OCI-LY1 (cell line): ENCODE measurements at regions not wholly inside any gene's neighbourhood (a gene's known extent, or its start where the extent isn't known, plus 50 kb on each side); places are given as distances from the start of the nearest gene placed in this dataset.

Source experiments
- H2AFZ ChIP-seq: fragments of 200-600 bp; sonication (generic), shearing (Covaris generic); 2 replicates; pipeline ENCODE4 v1.6.0; 2014; ENCODE audit warnings: antibody characterized with exemption, mild to moderate bottlenecking, low read length
- H3F3A ChIP-seq: fragments of 200-600 bp; sonication (generic), shearing (Covaris generic); 2 replicates; pipeline ENCODE4 v1.6.0; 2014; ENCODE audit warnings: mild to moderate bottlenecking, antibody characterized with exemption, low read length, moderate library complexity; ENCODE audit not compliant: insufficient read depth
- H3K27ac ChIP-seq: fragments of 200-600 bp; sonication (generic); 2 replicates; pipeline ENCODE4 v1.5.1; 2014; ENCODE audit warnings: low read length, mixed run types, mild to moderate bottlenecking, low read depth; ENCODE audit not compliant: poor library complexity, severe bottlenecking
- H3K27me3 ChIP-seq: fragments of 200-600 bp; sonication (generic); 2 replicates; pipeline ENCODE4 v1.6.0; 2014; ENCODE audit warnings: antibody characterized with exemption, mild to moderate bottlenecking, low read length, moderate library complexity; ENCODE audit not compliant: insufficient read depth
- H3K36me3 ChIP-seq: fragments of 200-600 bp; sonication (generic); 2 replicates; pipeline ENCODE4 v1.6.1; 2014; ENCODE audit warnings: mild to moderate bottlenecking, antibody characterized with exemption, low read length, moderate library complexity, mixed read lengths; ENCODE audit not compliant: insufficient read depth
- H3K4me1 ChIP-seq: fragments of 200-600 bp; sonication (generic); 2 replicates; pipeline ENCODE4 v1.5.1; 2014; ENCODE audit warnings: mild to moderate bottlenecking, low read length, moderate library complexity; ENCODE audit not compliant: insufficient read depth, severe bottlenecking
- H3K4me2 ChIP-seq: fragments of 200-600 bp; sonication (generic), shearing (Covaris generic); 2 replicates; pipeline ENCODE4 v1.6.1; 2014; ENCODE audit warnings: low read length
- H3K4me3 ChIP-seq: fragments of 200-600 bp; sonication (generic); 2 replicates; pipeline ENCODE4 v1.5.1; 2014; ENCODE audit warnings: low read length, low read depth, mild to moderate bottlenecking, mixed read lengths; ENCODE audit not compliant: poor library complexity, severe bottlenecking
- H3K79me2 ChIP-seq: fragments of 200-600 bp; shearing (Covaris generic); 2 replicates; pipeline ENCODE4 v1.6.1; 2016; ENCODE audit warnings: mixed run types, low read length, mixed read lengths; ENCODE audit not compliant: insufficient read depth
- H3K9ac ChIP-seq: fragments of 200-600 bp; sonication (generic), shearing (Covaris generic); 2 replicates; pipeline ENCODE4 v1.6.1; 2014; ENCODE audit warnings: mild to moderate bottlenecking, low read length, mixed read lengths
- H3K9me2 ChIP-seq: fragments of 200-600 bp; sonication (generic), shearing (Covaris generic); 2 replicates; pipeline ENCODE4 v1.6.1; 2014; ENCODE audit warnings: low read depth, mild to moderate bottlenecking, low read length, mixed read lengths
- H3K9me3 ChIP-seq: fragments of 200-600 bp; shearing (Covaris generic); 2 replicates; pipeline ENCODE4 v1.6.1; 2014; ENCODE audit warnings: low read length, mixed read lengths
- H4K20me1 ChIP-seq: fragments of 200-600 bp; sonication (generic), shearing (Covaris generic); 2 replicates; pipeline ENCODE4 v1.6.0; 2016; ENCODE audit warnings: mild to moderate bottlenecking, low read length; ENCODE audit not compliant: insufficient read depth
- EZH2 ChIP-seq: fragments of 200-600 bp; sonication (generic), shearing (Covaris generic); IDR thresholded peaks from 2 replicates; pipeline ENCODE4 v1.8.0; 2017; ENCODE audit warnings: borderline replicate concordance, mixed run types, mild to moderate bottlenecking, antibody characterized with exemption, low read length, moderate library complexity, mixed read lengths
- TF ChIP-seq, protein P1 (sequence below): fragments of 200-600 bp; sonication (generic), shearing (Covaris generic); IDR thresholded peaks from 2 replicates; pipeline ENCODE4 v1.5.1; 2017; ENCODE audit warnings: mild to moderate bottlenecking, antibody characterized with exemption, low read length, moderate library complexity, mixed read lengths

DNA sequence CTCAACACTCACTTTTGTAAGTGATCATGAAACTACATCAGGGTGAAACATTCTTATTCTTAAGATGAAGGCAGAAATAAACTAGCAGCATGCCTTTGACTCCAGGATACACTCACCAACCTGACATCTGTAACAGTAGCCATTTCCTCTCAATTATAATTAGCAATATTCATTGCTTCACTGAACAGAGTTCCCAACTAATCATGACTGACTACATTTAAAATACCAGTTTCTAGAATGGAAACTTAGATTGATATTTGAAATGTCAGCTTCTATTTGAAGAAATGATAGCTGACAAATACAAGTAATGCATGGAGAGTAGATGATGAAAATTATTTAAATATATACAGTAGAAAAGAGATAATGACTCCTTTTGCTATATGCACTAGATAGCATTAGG lies 1023.8 kb downstream of the MRPL39 start:
- no peaks in the 10 kb centered on the region for H3F3A ChIP-seq
- no peaks in the 10 kb centered on the region for H4K20me1 ChIP-seq
- no peaks in the 10 kb centered on the region for H3K36me3 ChIP-seq
- no peak overlapping the region for H3K9ac ChIP-seq
- H3K4me1 ChIP-seq: no peaks in the 10 kb centered on the region
- H3K9me2 ChIP-seq: no peaks in the 10 kb centered on the region
- no peaks in the 10 kb centered on the region for H3K27me3 ChIP-seq
- no peaks in the 10 kb centered on the region for H3K9me3 ChIP-seq
- no peak overlapping the region for H3K27ac ChIP-seq
- TF ChIP-seq, protein P1, sequence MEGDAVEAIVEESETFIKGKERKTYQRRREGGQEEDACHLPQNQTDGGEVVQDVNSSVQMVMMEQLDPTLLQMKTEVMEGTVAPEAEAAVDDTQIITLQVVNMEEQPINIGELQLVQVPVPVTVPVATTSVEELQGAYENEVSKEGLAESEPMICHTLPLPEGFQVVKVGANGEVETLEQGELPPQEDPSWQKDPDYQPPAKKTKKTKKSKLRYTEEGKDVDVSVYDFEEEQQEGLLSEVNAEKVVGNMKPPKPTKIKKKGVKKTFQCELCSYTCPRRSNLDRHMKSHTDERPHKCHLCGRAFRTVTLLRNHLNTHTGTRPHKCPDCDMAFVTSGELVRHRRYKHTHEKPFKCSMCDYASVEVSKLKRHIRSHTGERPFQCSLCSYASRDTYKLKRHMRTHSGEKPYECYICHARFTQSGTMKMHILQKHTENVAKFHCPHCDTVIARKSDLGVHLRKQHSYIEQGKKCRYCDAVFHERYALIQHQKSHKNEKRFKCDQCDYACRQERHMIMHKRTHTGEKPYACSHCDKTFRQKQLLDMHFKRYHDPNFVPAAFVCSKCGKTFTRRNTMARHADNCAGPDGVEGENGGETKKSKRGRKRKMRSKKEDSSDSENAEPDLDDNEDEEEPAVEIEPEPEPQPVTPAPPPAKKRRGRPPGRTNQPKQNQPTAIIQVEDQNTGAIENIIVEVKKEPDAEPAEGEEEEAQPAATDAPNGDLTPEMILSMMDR: no peak
- no peak for TF ChIP-seq EZH2
- no peaks in the 10 kb centered on the region for H3K79me2 ChIP-seq
- H3K4me3 ChIP-seq: no peak overlapping the region
- no peak overlapping the region for H2AFZ ChIP-seq
- H3K4me2 ChIP-seq: no peak overlapping the region

GRCh38 chr21:24577301-24577700 lies 1030.0 kb downstream of the MRPL39 start:
- H3K79me2 ChIP-seq: no peaks in the 10 kb centered on the region
- no peak overlapping the region for H2AFZ ChIP-seq
- no peaks in the 10 kb centered on the region for H3K4me1 ChIP-seq
- no peak overlapping the region for H3K4me3 ChIP-seq
- H3K27me3 ChIP-seq: no peaks in the 10 kb centered on the region
- no peak overlapping the region for H3K27ac ChIP-seq
- no peak overlapping the region for H3K9ac ChIP-seq
- H3K4me2 ChIP-seq: no peak overlapping the region
- no peaks in the 10 kb centered on the region for H3K9me3 ChIP-seq
- TF ChIP-seq, protein P1: no peak
- TF ChIP-seq EZH2: no peak
- H3K36me3 ChIP-seq: no peaks in the 10 kb centered on the region
- H3F3A ChIP-seq: no peaks in the 10 kb centered on the region
- H4K20me1 ChIP-seq: no peaks in the 10 kb centered on the region
- no peaks in the 10 kb centered on the region for H3K9me2 ChIP-seq

- Histone ChIP-seq H3K9ac (no peak overlapping the region), H3K4me3 (no peak overlapping the region), H3K9me2 (no peaks in the 10 kb centered on the region)
These were observed 1046.0 kb downstream of the MRPL39 start for GRCh38 chr21:24561291-24561690.

More at GRCh38 chr21:24561291-24561690, 1046.0 kb downstream of the MRPL39 start:
- no peak overlapping the region for H2AFZ ChIP-seq
- H3K4me2 ChIP-seq: no peak overlapping the region
- H3K79me2 ChIP-seq: no peaks in the 10 kb centered on the region
- H4K20me1 ChIP-seq: no peaks in the 10 kb centered on the region
- no peaks in the 10 kb centered on the region for H3K9me3 ChIP-seq
- no peaks in the 10 kb centered on the region for H3F3A ChIP-seq
- TF ChIP-seq, protein P1: no peak
- TF ChIP-seq EZH2: no peak
- no peaks in the 10 kb centered on the region for H3K4me1 ChIP-seq
- H3K27ac ChIP-seq: no peak overlapping the region
- H3K36me3 ChIP-seq: no peaks in the 10 kb centered on the region
- no peaks in the 10 kb centered on the region for H3K27me3 ChIP-seq
